RKO (cell line): ENCODE measurements at regions not wholly inside any gene's neighbourhood (a gene's known extent, or its start where the extent isn't known, plus 50 kb on each side); places are given as distances from the start of the nearest gene placed in this dataset.
A peak's percentile ranks its signal among the peaks of the same experiment; 100 is the strongest.
"Not testable (repeated sequence)": the region's sequence is repeated elsewhere in the genome, so short reads cannot be mapped to it uniquely, and the experiment has no call there.

Experiments used
- DNase-seq: peaks from one replicate; pipeline ENCODE4 v3.0.0-alpha.2; 2016; ENCODE audit warnings: low spot score

- not testable (repeated sequence) for DNase-seq
Measured at GRCh38 chr11:97573771-97574170, 1184.0 kb downstream of the JRKL start.

DNA sequence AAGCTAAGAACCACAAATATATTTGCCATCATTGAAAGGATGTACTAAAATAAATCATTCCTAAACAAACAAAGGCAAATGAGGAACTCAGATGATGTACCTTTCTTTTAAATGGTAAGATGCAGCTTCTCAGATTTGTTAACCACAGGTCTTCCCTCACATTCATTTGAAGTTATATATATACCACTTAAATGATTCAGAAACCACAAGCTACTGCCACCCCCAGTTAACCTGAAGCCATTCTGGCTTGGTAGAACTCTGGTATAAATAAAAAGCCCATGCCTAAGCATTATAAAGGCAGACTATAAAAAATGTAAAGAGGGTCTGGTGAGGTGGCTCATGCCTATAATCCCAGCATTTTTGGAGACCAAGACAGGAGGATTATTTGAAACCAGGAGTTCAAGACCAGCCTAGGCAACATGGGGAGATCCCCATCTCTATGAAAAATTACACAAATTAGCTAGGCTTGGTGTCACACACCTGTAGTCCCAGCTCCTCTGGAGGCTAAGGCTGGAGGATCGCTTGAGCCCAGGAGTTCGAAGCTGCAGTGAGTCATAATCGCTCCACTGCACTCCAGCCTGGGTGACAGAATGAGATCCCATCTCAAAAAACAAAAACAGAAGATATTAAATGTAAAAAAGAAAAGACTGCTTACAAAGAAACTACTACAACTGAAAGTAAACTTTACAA lies 1185.3 kb downstream of the JRKL start:
- no peak for DNase-seq

DNA sequence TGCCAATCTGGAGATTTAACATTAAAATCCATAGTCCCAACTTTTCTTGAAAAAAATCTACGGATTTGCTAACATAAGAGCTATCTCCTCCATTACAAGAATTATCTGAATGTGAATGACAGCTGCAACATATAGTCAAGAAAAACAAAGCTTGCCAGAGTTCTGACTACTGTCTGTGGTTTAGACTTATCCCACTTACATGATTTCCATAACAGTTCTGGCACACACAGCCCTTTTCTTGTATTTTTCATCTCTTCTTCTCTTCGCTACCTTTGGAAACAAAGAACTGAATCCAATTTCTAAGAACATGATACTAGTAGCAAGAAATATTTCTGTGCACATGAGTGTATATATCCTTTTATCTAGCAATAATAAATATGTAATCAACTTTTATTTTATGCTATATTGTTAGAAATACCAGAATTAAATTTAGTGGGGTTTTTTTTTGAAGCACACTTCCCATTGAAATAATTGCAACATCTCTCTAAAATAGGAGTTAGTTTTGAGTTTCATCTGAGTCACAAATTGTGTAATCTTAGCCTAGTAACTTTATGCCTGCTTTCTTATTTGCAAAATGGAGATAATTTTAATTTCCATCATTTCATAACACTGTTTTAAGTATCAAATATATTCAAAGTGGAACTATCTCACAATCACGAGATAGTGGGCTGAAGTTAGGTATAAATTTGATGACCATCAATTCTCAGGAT lies 1217.6 kb downstream of the JRKL start:
- DNase-seq = no peak

- DNase-seq = no peak
Measured at GRCh38 chr11:97610000-97610399, 1220.2 kb downstream of the JRKL start.

DNA sequence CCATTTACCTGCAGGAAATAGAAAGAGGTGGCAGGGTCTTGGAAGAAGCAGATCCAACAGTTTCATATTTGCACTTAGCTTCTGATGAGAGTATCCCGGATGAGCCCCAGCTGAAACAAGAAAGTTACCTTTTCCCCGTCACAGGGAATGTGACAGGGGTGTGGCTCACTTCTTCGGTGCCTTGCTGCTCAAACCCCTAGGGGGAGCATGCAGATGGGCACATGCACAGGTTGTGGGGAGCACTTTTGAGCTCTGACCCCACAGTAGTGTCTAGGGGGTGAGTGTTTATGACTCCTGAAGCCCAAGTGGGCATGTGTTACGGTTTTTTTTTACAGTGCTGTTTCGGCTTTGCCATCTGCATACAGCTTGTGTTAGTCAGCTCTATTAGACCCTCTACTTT lies 1221.0 kb downstream of the JRKL start:
- no peak for DNase-seq

DNA sequence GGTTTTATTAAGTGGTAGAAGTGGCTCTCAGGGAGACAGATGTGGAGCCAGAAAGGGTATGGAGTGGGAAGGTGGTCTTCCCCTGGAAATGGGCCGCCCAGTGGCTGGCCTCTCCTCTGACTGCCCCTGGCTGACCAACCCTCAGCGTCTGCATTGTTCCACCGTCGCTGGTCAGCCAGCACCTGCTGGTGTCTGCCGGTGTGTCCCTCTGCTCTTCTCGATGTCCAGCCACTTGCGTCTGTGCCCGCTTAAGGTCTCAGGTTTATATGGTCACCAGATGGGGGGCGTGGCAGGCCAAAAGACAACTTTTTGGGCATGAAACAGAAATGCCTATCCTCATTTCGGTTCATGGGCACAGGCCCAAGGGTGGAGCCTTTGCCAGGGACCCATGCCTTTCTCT lies 1221.5 kb downstream of the JRKL start:
- DNase-seq = no peak

DNA sequence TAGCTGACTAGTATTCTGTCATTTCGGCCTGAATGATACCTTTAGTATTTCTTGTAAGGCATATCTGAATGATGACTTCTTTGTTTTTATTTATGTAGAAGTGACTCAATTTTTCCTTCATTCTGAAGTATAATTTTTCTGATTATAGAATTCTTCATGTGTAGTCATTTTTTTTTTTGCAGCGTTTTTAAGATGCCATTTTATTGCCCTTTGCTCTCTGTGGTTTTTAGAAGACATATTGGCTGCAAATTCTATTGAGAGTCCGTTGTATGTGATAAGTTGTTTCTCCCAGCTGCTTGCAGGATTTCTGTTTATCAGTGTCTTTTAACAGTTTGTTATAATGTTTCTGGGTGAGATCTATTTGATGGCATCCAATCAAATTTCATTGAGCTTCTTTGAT lies 1224.8 kb downstream of the JRKL start:
- DNase-seq = no peak

DNA sequence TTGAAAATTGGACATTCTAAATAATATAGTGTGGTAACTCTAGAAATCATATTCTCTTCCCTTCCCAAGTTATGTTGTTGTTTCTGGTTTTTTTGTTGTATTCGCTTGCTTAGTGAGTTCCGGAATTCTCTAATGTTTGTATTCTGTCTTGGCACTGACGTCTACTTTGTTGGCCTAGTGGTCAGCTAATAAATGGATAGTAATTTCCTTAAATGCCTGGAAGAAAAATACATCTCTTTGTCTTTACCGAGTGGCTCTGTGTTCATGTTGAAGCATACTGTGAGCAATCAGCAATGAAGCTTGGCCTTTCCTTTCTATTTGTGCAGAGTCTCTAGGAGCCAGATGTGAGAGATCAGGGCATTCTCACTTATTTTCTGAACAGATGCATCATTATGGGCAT lies 1225.7 kb downstream of the JRKL start:
- no peak for DNase-seq

DNA sequence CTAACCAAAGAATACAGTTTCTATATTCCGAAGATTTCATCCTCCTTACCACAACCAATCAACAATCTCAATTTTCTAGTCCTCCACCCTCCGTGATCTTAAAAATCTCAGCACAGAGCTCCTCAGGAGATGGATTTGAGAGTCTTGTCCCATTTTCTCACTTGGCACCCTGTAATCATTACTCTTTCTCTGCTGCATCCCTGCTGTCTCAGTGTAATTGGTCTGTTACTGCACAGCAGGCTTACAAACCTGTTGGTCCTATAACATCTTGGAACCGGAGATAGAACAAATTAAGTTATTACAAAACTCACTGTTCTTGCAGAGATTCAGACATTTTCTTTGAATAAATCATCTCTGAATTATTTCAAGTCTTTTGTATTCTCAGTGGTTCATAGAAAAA lies 1227.2 kb downstream of the JRKL start:
- DNase-seq = no peak

GRCh38 chr11:97620007-97620406 lies 1230.2 kb downstream of the JRKL start:
- no peak for DNase-seq

DNA sequence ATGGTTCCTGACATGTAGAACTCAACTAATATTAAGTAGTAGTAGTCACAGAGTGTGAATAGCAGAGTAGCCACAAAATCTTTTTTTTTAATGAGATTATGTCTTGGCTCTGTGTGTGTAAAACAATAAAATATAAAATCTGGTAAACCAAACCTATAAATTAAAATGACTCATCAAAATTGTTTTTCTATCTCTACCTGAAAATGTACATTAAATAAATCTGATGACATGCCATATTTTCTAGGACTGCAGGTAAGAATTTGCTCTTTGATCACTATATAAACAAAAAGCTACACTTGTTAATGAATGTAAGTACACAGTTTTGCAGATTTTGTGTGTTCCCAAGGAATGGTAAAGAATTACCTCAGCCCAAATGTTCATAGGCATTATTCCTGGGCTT lies 1231.5 kb downstream of the JRKL start:
- no peak for DNase-seq

DNA sequence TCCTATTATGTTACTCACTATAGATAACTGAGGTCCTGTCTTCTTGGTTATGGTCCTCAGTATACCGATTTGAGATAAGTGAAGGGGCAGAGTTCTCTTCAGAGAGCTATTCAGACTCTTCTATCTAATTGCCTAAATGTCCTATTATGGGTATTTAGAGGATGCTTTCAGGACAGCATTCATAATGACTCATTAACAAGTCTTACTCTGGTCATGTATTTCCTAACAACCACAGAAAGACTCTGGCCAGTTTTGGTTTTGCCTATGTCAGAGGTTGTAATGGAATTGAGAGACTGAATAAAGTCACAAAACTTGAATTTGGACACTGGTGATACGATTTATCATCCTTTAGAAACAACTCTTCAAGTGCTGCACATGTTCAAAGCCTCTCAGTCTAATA lies 1233.0 kb downstream of the JRKL start:
- DNase-seq = no peak

DNA sequence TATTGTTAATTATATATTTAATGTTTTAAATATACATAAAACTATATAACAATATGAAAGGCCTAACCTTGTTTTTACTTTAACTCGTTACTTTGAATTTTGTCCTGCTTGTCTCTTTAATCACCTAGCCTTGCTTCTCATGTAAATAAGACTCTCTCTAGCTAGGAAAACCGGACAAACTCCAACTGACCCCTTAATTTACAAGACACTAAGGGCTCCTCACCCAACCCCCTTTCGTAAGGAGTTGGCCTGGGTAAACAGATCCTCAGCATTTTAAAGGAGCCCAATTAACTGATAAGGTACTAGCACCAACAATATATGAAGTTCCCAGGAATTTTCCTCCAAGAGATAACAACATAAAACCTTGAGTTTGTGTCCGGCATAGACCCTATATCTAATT lies 1246.9 kb downstream of the JRKL start:
- DNase-seq = not testable (repeated sequence)

- no peak for DNase-seq
Measured at GRCh38 chr11:97637701-97638100, 1247.9 kb downstream of the JRKL start.

- no peak for DNase-seq
Measured at GRCh38 chr11:97638641-97639224, 1248.9 kb downstream of the JRKL start.

DNA sequence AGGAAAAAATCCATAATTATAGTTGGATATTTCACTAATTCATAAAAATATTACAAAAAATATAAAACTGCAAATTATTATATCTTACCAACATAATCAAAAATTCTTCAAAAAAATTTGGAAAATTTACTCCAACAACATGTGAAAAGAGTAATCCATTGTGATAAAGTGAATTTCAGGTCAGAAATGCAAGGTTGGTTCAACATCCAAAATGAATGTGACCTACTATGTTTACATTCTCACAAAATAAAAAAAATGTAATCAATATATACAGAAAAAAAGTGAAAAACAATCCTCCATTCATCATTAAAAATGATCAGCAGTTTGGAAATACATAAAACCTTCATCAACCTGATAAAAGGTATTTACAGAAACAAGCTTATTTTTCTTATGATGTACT lies 1252.2 kb downstream of the JRKL start:
- no peak for DNase-seq

GRCh38 chr11:97645736-97646135 lies 1255.9 kb downstream of the JRKL start:
- no peak for DNase-seq

DNA sequence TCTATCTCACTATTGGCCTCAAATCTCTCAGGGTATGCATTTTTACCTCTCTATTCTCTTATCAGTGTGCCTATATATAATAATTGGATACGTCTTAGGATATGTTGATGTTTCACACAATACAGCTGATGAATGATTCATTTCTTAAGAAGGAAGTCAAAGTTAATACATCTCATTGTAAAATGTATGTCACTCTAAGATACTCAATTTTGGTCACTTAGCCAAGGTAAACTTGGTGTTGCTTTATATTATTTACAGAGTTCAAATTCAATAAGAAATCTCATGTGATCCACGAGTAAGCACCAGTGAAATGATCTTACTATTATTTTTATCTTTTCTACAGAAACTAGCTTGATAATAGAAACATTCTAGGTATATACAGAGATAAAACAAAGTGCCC lies 1266.5 kb downstream of the JRKL start:
- DNase-seq = no peak

DNA sequence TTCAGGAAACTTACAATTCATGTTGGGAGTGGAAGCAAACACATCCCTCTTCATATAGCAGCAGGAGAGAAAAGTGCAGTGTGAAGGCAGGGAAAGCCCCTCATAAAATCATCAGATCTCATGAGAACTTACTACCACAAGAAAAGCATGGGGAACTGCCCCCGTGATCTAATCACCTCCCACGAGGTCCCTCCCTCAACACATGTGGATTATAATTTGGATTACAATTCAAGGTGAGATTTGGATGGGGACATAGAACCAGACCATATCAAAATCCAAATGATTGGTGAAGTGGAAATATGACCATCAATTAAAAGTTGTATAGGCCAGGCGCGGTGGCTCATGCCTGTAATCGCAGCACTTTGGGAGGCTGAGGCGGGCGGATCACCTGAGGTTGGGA lies 1268.0 kb downstream of the JRKL start:
- no peak for DNase-seq

- DNase-seq = no peak
Measured at GRCh38 chr11:97667057-97667456, 1277.2 kb downstream of the JRKL start.

DNA sequence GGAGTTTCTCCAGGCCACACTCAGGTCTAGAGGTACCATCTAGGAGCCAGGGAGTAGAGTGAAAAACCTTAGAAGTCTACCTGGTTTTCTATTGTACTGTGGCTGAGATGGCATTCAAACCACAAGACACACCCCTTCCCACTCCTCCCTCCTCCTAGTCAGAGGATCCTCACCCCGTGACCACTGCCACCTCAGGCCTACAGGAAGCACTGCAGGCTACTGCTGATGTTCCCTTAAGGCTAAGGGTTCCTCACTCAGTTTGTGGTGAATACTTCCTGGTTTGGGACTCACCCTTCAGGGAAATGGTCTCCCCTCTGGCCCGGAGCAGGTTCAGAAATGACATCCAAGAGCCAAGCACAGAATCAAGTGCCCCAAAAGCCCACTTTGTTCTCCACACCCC lies 1293.9 kb downstream of the JRKL start:
- peak; percentile 10 for DNase-seq

DNA sequence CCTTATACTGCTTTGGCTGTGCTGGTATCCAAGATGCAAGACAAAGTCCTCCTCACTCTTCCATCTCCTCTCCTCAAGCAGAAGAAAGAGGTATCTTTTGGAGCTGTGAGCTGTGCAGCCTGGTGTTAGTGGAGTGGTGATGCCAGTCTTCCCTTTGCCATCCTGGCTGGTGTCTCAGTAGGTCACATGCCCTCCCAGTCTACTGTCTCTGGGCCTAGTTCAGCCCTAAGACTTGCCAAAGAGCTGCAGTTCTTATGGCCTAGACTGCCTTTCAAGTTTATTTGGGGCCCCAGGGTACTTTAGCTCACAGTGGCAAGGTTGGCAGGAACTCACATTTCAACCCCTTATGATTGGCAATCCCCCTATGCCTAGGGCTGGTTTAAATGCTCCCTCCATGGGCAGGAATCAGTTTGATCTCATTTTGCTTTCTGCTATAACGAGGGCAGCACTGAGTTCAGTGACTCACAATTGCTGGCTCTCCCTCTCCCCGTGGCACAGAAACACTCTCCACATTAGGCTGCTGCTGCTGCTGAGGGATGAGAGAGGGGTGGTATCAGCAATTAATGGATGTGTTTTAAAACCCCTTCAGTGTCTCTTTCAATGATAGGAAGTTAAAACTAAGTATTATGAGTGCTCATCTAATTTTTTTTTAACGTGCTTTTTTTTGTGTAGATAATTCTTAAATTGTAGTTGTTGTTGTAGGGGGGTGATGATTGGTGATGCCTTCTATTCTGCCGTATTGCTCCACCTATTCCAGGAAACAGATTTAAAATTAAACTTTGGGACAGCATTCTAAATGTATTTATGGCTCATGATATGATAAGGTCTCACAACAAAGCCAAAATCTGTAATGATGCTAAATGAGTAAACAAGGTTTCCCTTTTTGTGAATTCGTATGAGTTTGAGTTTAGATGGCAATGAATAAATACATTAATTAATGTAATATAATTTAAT lies 1295.0 kb downstream of the JRKL start:
- DNase-seq = no peak
